SIG-M5 treated with dmso at 0.1 percent for 504 hours (cell line): ENCODE measurements at regions not wholly inside any gene's neighbourhood (a gene's known extent, or its start where the extent isn't known, plus 50 kb on each side); places are given as distances from the start of the nearest gene placed in this dataset.
"Not testable (repeated sequence)": the region's sequence is repeated elsewhere in the genome, so short reads cannot be mapped to it uniquely, and the experiment has no call there.

Experiments used
- DNase-seq: peaks from one replicate; lab custom pipeline; 2025; ENCODE audit not compliant: unreplicated experiment; lab: John Stamatoyannopoulos, UW

GRCh38 chr2:49807689-49808088 is 653.4 kb upstream of the FSHR start:
- DNase-seq: no peak

GRCh38 chr2:49804111-49804510 is 649.8 kb upstream of the FSHR start:
- DNase-seq: no peak

DNA sequence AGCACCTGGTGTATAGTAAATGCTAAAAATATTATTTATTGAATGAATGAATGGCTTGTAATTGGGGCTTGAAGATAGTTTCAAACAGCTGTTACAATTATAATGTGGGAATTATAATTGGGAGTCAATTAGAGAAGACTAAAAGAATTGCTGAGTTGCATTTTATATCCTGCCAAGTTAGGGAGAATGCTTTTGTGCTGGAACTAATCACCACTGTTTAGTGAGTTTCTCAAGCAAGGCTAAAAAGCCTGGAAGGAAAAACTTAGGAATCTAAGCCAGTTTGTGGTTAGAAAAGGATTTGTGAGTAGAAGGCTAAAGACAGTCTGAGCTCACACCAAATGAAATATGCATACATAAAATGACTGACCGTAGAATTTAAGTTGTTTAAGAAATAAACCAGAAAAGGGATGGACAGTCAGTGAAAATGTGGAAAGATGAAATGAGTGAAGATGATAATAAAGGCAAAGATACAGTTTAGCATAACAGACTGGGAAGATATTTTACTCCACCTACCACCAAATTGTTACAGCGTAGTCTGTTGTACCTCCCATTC is 647.7 kb upstream of the FSHR start:
- no peak for DNase-seq

- DNase-seq: no peak
Observed at GRCh38 chr2:49798570-49798969, 644.3 kb upstream of the FSHR start.

GRCh38 chr2:49796266-49796665 is 642.0 kb upstream of the FSHR start:
- no peak for DNase-seq

DNA sequence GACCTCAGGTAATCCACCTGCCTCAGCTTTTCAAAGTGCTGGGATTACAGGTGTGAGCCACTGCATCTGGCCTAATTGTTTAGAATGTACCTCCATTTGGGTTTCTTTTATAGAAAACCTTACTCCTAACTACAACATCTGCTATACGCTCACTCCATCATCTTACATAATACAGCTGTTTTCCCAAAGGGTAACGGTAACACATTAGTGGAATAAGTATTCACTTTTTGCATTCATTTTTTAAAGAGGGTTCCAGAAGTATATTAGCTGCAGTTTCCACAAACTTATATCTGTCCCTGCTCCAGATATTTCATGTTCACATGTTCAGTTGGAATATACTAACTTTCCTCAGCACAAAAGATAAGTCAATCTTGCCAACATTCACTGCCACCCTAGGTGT is 640.1 kb upstream of the FSHR start:
- no peak for DNase-seq

- DNase-seq: no peak
Observed at GRCh38 chr2:49788300-49788699, 634.0 kb upstream of the FSHR start.

DNA sequence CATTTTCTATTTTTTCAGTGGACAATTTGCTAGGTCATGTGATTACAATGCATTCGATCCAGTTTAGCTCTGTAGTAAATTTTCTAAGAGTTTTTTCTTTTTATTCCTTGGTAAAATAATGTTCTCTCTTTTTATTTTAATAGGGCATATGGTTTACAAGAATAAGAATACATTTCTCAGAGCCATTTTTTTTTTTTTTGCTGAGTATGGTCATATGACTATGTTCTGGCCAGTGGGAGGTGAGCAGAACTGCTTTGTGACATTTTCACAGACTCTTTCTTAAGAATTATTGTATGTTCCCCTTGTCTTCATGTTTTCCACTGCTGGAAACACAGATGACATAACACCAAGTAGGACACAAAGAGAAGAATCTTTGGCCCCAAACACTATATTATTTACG is 626.6 kb upstream of the FSHR start:
- DNase-seq: no peak

GRCh38 chr2:49772299-49772970 is 618.1 kb upstream of the FSHR start:
- no peak for DNase-seq

DNA sequence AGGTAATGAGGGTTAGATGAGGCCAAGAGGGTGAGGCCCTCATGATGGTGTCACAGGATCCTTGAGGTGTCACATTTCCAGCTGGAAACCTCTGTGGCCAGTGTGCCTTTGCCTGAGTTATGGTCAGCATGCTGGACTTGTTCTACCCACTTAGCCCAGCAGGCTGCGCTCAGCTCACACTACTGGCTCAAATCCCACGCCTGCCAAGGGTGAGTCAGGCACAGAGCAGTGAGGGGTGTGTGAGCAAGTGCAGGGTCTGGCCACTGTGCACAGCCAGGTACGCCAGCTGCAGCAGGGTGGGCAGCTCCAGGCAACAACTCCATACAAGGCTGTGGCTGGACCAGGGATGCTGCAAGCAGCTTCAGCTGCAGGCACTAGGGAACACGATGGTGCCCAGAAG is 616.6 kb upstream of the FSHR start:
- DNase-seq: no peak

DNA sequence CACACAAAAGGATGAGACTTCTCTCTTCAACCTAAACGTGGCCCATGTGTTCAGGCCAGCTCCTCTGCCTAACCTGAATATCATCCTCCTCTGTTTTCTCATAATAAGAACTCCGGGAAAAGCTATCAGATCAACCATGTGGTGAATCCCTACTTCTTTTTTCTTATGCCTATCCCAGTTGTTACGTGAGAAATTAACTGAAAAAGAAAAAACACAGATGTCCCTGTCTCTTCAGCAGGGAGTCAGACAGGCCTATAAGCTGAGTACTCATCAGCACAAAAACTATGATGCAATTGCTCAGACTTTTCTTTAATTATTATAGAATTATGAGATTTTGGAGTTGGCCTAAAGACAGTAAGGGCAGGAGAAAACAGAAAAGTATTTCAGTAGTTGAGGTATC is 613.0 kb upstream of the FSHR start:
- no peak for DNase-seq

- no peak for DNase-seq
Observed at GRCh38 chr2:49755777-49756176, 601.5 kb upstream of the FSHR start.

DNA sequence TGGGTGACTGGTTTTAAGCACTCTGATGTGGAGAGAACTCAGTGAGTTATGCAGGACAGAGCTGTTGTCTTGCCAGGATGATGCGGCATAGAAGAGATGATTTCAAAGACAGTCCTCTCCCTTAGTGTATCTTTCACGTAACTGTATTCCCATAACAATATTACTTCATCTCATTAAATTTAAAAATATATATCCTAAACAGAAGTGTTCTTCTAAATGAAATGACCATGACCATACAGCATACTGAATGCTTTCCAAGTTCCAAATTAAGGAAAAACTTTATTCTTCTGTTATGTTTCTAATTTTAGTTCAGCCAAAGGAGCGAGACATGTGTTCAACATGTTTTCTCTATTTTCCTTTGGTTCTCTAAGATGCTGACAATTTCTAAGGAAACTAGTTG is 600.1 kb upstream of the FSHR start:
- DNase-seq: no peak

GRCh38 chr2:49753344-49753985 is 599.1 kb upstream of the FSHR start:
- no peak for DNase-seq

DNA sequence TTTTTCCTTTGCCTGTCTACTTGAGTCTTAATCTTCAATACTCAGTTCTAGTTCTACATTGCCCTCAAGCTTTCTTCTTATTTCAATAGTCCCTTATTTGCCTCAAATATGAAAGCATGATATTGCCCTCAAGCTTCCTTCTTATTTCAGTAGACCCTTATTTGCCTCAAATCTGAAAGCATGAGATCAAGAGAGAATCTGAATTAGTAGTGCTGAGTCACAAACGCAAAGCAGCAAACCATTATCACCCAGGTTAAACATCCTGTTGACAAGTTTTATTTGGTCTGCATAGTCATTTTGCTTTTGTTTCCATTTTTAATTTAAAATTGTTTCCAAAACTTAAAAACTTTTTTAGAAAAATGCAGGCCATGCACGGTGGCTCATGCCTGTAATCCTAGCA is 583.3 kb upstream of the FSHR start:
- DNase-seq: no peak

- not testable (repeated sequence) for DNase-seq
Observed at GRCh38 chr2:49732924-49733323, 578.6 kb upstream of the FSHR start.

GRCh38 chr2:49719241-49719640 is 564.9 kb upstream of the FSHR start:
- no peak for DNase-seq

- no peak for DNase-seq
Observed at GRCh38 chr2:49715597-49715996, 561.3 kb upstream of the FSHR start.

- no peak for DNase-seq
Observed at GRCh38 chr2:49714454-49714853, 560.1 kb upstream of the FSHR start.

- DNase-seq: no peak
Observed at GRCh38 chr2:49702740-49703139, 548.4 kb upstream of the FSHR start.

- no peak for DNase-seq
Observed at GRCh38 chr2:49693961-49694360, 539.6 kb upstream of the FSHR start.

DNA sequence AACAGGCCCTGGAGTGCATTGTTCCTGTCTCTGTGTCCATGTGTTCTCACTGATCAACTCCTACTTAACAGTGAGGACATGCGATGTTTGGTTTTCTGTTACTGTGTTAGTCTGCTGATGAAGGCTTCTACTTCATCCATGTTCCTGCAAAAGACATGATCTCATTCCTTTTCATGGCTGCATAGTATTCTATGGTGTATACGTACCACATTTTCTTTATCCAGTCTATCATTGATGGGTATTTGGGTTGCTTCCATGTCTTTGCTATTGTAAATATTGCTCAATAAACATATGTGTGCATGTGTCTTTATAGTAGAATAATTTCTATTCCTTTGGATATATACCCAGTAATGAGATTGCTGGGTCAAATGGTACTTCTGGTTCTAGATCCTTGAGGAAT is 537.7 kb upstream of the FSHR start:
- not testable (repeated sequence) for DNase-seq

- peak; percentile 8 for DNase-seq
Observed at GRCh38 chr2:49687918-49688317, 533.6 kb upstream of the FSHR start.
